ENCODE measurements at regions not wholly inside any gene's neighbourhood (a gene's known extent, or its start where the extent isn't known, plus 50 kb on each side); places are given as distances from the start of the nearest gene placed in this dataset.

- TF ChIP-seq CTCF (conservative IDR thresholded peaks at IDR 0.05; ENCODE audit: low read depth in 2 of 2), result no peak
- no peak for TF ChIP-seq POLR2AphosphoS5 (IDR thresholded peaks at IDR 0.05; ENCODE audit: low read depth)
- TF ChIP-seq NANOG (IDR thresholded peaks at IDR 0.05; ENCODE audit: borderline replicate concordance), result no peak
- no peak for TF ChIP-seq CREB1 (CRISPR knock-in tag; IDR thresholded peaks at IDR 0.05; ENCODE audit: low read depth)
- TF ChIP-seq EZH2 (IDR thresholded peaks at IDR 0.05; ENCODE audit: low read depth, unreplicated experiment), result no peak
- no peak for TF ChIP-seq JUNB (IDR thresholded peaks at IDR 0.05; ENCODE audit: unreplicated experiment)
- TF ChIP-seq ZNF114 (CRISPR knock-in tag; IDR thresholded peaks at IDR 0.05), result no peak
- no peak for TF ChIP-seq EZH2phosphoT487 (IDR thresholded peaks at IDR 0.05; ENCODE audit: unreplicated experiment)
- TF ChIP-seq ZNF331 (CRISPR knock-in tag; IDR thresholded peaks at IDR 0.05; ENCODE audit: low read depth), result no peak
- TF ChIP-seq REST (IDR thresholded peaks at IDR 0.05; ENCODE audit: unreplicated experiment), result no peak
- TF ChIP-seq STAT1 (IDR thresholded peaks at IDR 0.05; ENCODE audit: unreplicated experiment), result no peak
- TF ChIP-seq ETS1 (IDR thresholded peaks at IDR 0.05), result no peak
- TF ChIP-seq ZNF462 (CRISPR knock-in tag; IDR thresholded peaks at IDR 0.05), result no peak
These were observed 371.2 kb upstream of the LRFN5 start for GRCh38 chr14:41235466-41235865.

Measured in GM23338 (cell line).